ENCODE measurements at regions not wholly inside any gene's neighbourhood (a gene's known extent, or its start where the extent isn't known, plus 50 kb on each side); places are given as distances from the start of the nearest gene placed in this dataset.

GRCh38 chr10:121062115-121062514, 211.0 kb downstream of the WDR11 start:
- no peaks in the 10 kb centered on the region for H3K36me3 Mint-ChIP-seq (ENCODE audit: low read depth)
- H3K4me3 Mint-ChIP-seq = no peak overlapping the region
- no peaks in the 10 kb centered on the region for H3K79me2 ChIP-seq (replicated peaks; ENCODE audit: insufficient read depth)

More at GRCh38 chr10:121062115-121062514, 211.0 kb downstream of the WDR11 start:
- Mint-ChIP-seq H3K27ac (no peak overlapping the region), H3K27me3 (ENCODE audit: insufficient read depth, low read depth, poor library complexity) (peaks cover 3% of the 10 kb centered on the region), H3K4me1 (no peaks in the 10 kb centered on the region), H3K9me3 (no peaks in the 10 kb centered on the region; the same call in 2 of the 3 replicates)
- Histone ChIP-seq H3K9me2 (ENCODE audit: insufficient read depth) (no peaks in the 10 kb centered on the region; the same call in none of the 2 replicates), H3K27ac (ENCODE audit: low read depth) (no peak overlapping the region), H3K4me1 (ENCODE audit: insufficient read depth) (no peaks in the 10 kb centered on the region), H3K36me3 (ENCODE audit: insufficient read depth) (no peaks in the 10 kb centered on the region), H3K27me3 (ENCODE audit: insufficient read depth) (no peaks in the 10 kb centered on the region), H2AFZ (no peak overlapping the region), H3K4me3 (no peak overlapping the region), H4K20me1 (replicated peaks; ENCODE audit: insufficient read depth) (no peaks in the 10 kb centered on the region), H3F3A (replicated peaks; ENCODE audit: low read depth) (no peaks in the 10 kb centered on the region), H3K4me2 (no peak overlapping the region)
- TF ChIP-seq CREB1 (CRISPR knock-in tag; IDR thresholded peaks at IDR 0.05; ENCODE audit: low read depth) (no peak), STAT1 (IDR thresholded peaks at IDR 0.05; ENCODE audit: unreplicated experiment) (no peak), JUNB (IDR thresholded peaks at IDR 0.05; ENCODE audit: unreplicated experiment) (no peak), EZH2 (IDR thresholded peaks at IDR 0.05; ENCODE audit: low read depth, unreplicated experiment) (no peak), ZNF114 (CRISPR knock-in tag; IDR thresholded peaks at IDR 0.05) (no peak), EZH2phosphoT487 (IDR thresholded peaks at IDR 0.05; ENCODE audit: unreplicated experiment) (no peak), POLR2AphosphoS5 (IDR thresholded peaks at IDR 0.05; ENCODE audit: low read depth) (no peak), ZNF462 (CRISPR knock-in tag; IDR thresholded peaks at IDR 0.05) (no peak), NANOG (IDR thresholded peaks at IDR 0.05; ENCODE audit: borderline replicate concordance) (no peak), ZNF331 (CRISPR knock-in tag; IDR thresholded peaks at IDR 0.05; ENCODE audit: low read depth) (no peak), ETS1 (IDR thresholded peaks at IDR 0.05) (no peak), CTCF (conservative IDR thresholded peaks at IDR 0.05; ENCODE audit: low read depth in 2 of 2) (no peak), REST (IDR thresholded peaks at IDR 0.05; ENCODE audit: unreplicated experiment) (no peak)
- ATAC-seq = no peak
- DNase-seq (ENCODE audit: low spot score) = no peak

All from GM23338 (cell line).